GM12878 (cell line): ENCODE measurements at regions not wholly inside any gene's neighbourhood (a gene's known extent, or its start where the extent isn't known, plus 50 kb on each side); places are given as distances from the start of the nearest gene placed in this dataset.

ENCODE experiments used
- ATAC-seq: fragments of 200-7000 bp; cut with Tn5 transposase; 3 replicates; pipeline ENCODE4 v1.9.1; 2020; ENCODE audit warnings: mild to moderate bottlenecking, moderate library complexity
- BruUV-seq: library from RNA; stranded (reverse); fragments of 400-500 nt; replicated peaks from 2 replicates; lab custom pipeline; 2021; lab: Mats Ljungman, UMichigan
- CTCF ChIA-PET: fragments of 300-600 bp; sonication (Branson Sonifier 250); formaldehyde crosslinking; extraction: SDS; loops from one replicate; lab custom pipeline; 2021; ENCODE audit warnings: inconsistent platforms; lab: Yijun Ruan, JAX
- POLR2A ChIA-PET: fragments of 350-600 bp; formaldehyde crosslinking; extraction: SDS; loops from one replicate; lab custom pipeline; 2021; ENCODE audit warnings: inconsistent platforms; lab: Charles Lee
- RAD21 ChIA-PET: fragments of 300-600 bp; sonication (Branson Sonifier 250); formaldehyde crosslinking; loops from one replicate; lab custom pipeline; 2023; ENCODE audit warnings: antibody characterized with exemption; ENCODE audit not compliant: unreplicated experiment; lab: Charles Lee
- SMC1A ChIA-PET: fragments of 300-600 bp; sonication (Branson Sonifier 250); formaldehyde crosslinking; loops from one replicate; lab custom pipeline; 2023; ENCODE audit not compliant: unreplicated experiment, uncharacterized antibody; lab: Charles Lee
- DNase-seq: peaks from one replicate; pipeline ENCODE4 v3.0.0-alpha.2; 2011; ENCODE audit warnings: low read depth, low spot score
- FAIRE-seq: peaks from 3 replicates; lab custom pipeline; 2011; peaks lifted over from hg19 to GRCh38; lab: Jason Lieb, UNC
- H2AFZ ChIP-seq: 2 replicates; pipeline ENCODE4 v1.6.0; 2011; ENCODE audit warnings: low read depth, low read length, control low read depth; ENCODE audit not compliant: control insufficient read depth
- H3K27ac ChIP-seq: 2 replicates; pipeline ENCODE4 v1.5.1; 2011; ENCODE audit warnings: control low read depth; ENCODE audit not compliant: control insufficient read depth, insufficient read depth
- H3K27me3 ChIP-seq, 2 experiments: replicated peaks in 1 of 2; 2 replicates each; pipeline versions ENCODE4 v1.6.0 to v1.6.1; 2011; ENCODE audit warnings: low read length in 1 of 2; ENCODE audit not compliant: control insufficient read depth in 2 of 2, insufficient read depth in 2 of 2
- H3K36me3 ChIP-seq, 2 experiments: 2 replicates each; pipeline ENCODE4 v1.5.1; 2011; ENCODE audit warnings: low read length in 1 of 2; ENCODE audit not compliant: control insufficient read depth in 2 of 2, insufficient read depth in 2 of 2
- H3K4me1 ChIP-seq: 2 replicates; pipeline ENCODE4 v1.6.1; 2011; ENCODE audit warnings: mild to moderate bottlenecking, low read length, moderate library complexity, mixed read lengths; ENCODE audit not compliant: control insufficient read depth, insufficient read depth
- H3K4me2 ChIP-seq: 2 replicates; pipeline ENCODE4 v1.6.0; 2011; ENCODE audit warnings: control low read depth; ENCODE audit not compliant: control insufficient read depth, insufficient read depth
- H3K4me3 ChIP-seq: fragments of 200-600 bp; sonication (generic); 2 replicates; pipeline ENCODE4 v1.5.1; 2016
- H3K79me2 ChIP-seq: 2 replicates; pipeline ENCODE4 v1.6.0; 2011; ENCODE audit warnings: low read length; ENCODE audit not compliant: control insufficient read depth, insufficient read depth
- H3K9ac ChIP-seq: 2 replicates; pipeline ENCODE4 v1.8.0; 2011; ENCODE audit warnings: low read length, control low read depth, mixed read lengths; ENCODE audit not compliant: control insufficient read depth, insufficient read depth
- H3K9me3 ChIP-seq: replicated peaks from 3 replicates; pipeline ENCODE4 v1.5.1; 2011; ENCODE audit warnings: mild to moderate bottlenecking, low read length; ENCODE audit not compliant: control insufficient read depth, insufficient read depth
- H4K20me1 ChIP-seq: 2 replicates; pipeline ENCODE4 v1.6.0; 2011; ENCODE audit not compliant: control insufficient read depth, insufficient read depth
- BRCA1 ChIP-seq: IDR thresholded peaks from 2 replicates; pipeline ENCODE4 v1.6.1; 2011; ENCODE audit warnings: low read depth, low read length, improper control_type of control experiment
- EGR1 ChIP-seq, 2 experiments: IDR thresholded peaks; 1 replicate in 1 of 2; 2 replicates in 1 of 2; pipeline ENCODE4 v1.6.1; 2011 to 2012; ENCODE audit warnings: low read depth in 2 of 2, low read length in 2 of 2, borderline replicate concordance in 1 of 2, mild to moderate bottlenecking in 1 of 2, moderate library complexity in 1 of 2
- EP300 ChIP-seq, 2 experiments: fragments of 150-350 bp in 1 of 2; IDR thresholded peaks; 2 replicates each; pipeline ENCODE4 v1.6.1; 2011 to 2012; ENCODE audit warnings: low read depth in 2 of 2, low read length in 2 of 2, borderline replicate concordance in 1 of 2, improper control_type of control experiment in 1 of 2, inconsistent platforms in 1 of 2; ENCODE audit not compliant: control insufficient read depth in 1 of 2
- ETV6 ChIP-seq, 2 experiments: fragments of 450-650 bp in 1 of 2; IDR thresholded peaks in 1 of 2; conservative IDR thresholded peaks in 1 of 2; 2 replicates each; pipeline ENCODE4 v1.6.1; 2014; ENCODE audit warnings: antibody characterized with exemption in 1 of 2, borderline replicate concordance in 1 of 2, low read depth in 1 of 2, mild to moderate bottlenecking in 1 of 2, moderate library complexity in 1 of 2
- HSF1 ChIP-seq: fragments of 150-350 bp; IDR thresholded peaks from 2 replicates; pipeline ENCODE4 v1.6.1; 2014; ENCODE audit warnings: mild to moderate bottlenecking, low read depth, low read length
- IRF4 ChIP-seq: IDR thresholded peaks from 2 replicates; pipeline ENCODE4 v1.6.1; 2011; ENCODE audit warnings: low read depth, low read length
- MLLT1 ChIP-seq: fragments of 450-650 bp; IDR thresholded peaks from 2 replicates; pipeline ENCODE4 v1.6.1; 2016; ENCODE audit warnings: mild to moderate bottlenecking
- NFYA ChIP-seq: IDR thresholded peaks from 2 replicates; pipeline ENCODE4 v1.6.1; 2011; ENCODE audit warnings: low read depth, mild to moderate bottlenecking, low read length, improper control_type of control experiment, borderline replicate concordance
- PKNOX1 ChIP-seq: fragments of 450-650 bp; IDR thresholded peaks from 2 replicates; pipeline ENCODE4 v1.6.1; 2016; ENCODE audit warnings: mild to moderate bottlenecking
- RBBP5 ChIP-seq: fragments of 200-600 bp; sonication (generic); conservative IDR thresholded peaks from 2 replicates; pipeline ENCODE4 v1.6.1; 2016
- RUNX3 ChIP-seq: IDR thresholded peaks from 2 replicates; pipeline ENCODE4 v1.6.1; 2012; ENCODE audit warnings: low read length, inconsistent platforms
- SKIL ChIP-seq: fragments of 450-650 bp; IDR thresholded peaks from 2 replicates; pipeline ENCODE4 v1.6.1; 2017; ENCODE audit warnings: mild to moderate bottlenecking, low read depth, inconsistent platforms; ENCODE audit not compliant: poor library complexity, severe bottlenecking
- SMARCA5 ChIP-seq: fragments of 450-650 bp; IDR thresholded peaks from 2 replicates; pipeline ENCODE4 v1.6.1; 2017; ENCODE audit warnings: mild to moderate bottlenecking
- SREBF1 ChIP-seq: IDR thresholded peaks from 2 replicates; pipeline ENCODE4 v1.6.1; 2012; ENCODE audit warnings: mild to moderate bottlenecking, low read length
- TBL1XR1 ChIP-seq: IDR thresholded peaks from 2 replicates; pipeline ENCODE4 v1.6.1; 2012; ENCODE audit warnings: low read depth, low read length, improper control_type of control experiment
- TCF12 ChIP-seq: IDR thresholded peaks from 2 replicates; pipeline ENCODE4 v1.6.1; 2011; ENCODE audit warnings: low read depth, mild to moderate bottlenecking, low read length
- YY1 ChIP-seq: IDR thresholded peaks from 2 replicates; pipeline ENCODE4 v1.6.1; 2011; ENCODE audit warnings: low read depth, mild to moderate bottlenecking, low read length
- WGBS: methylation state at CpG from one replicate; pipeline ENCODE4 v1.1.6; 2016; ENCODE audit warnings: low lambda C conversion rate; ENCODE audit not compliant: insufficient replicate concordance, insufficient coverage; ENCODE audit errors: missing lambda C conversion rate; 5-methylcytosine and 5-hydroxymethylcytosine counted together
- in situ Hi-C: fragments of 300-500 bp; cut with MboI; formaldehyde crosslinking; loops from 9 replicates; pipeline ENCODE4 v1.14.3; 2018; ENCODE audit warnings: mixed read lengths
- intact Hi-C: fragments of 100-400 bp; cut with micrococcal nuclease; formaldehyde crosslinking; loops from one replicate; pipeline ENCODE4 v1.14.2; 2022; ENCODE audit not compliant: unreplicated experiment
- TF ChIP-seq, protein P1 (sequence below): fragments of 450-650 bp; IDR thresholded peaks from 2 replicates; pipeline ENCODE4 v1.6.1; 2017; ENCODE audit warnings: mild to moderate bottlenecking

- ChIA-PET CTCF (interaction anchor here (0.5 kb wide), 1 partner anchor 73 kb away, joined by 3 read pairs; no protein-coding TSS in a partner anchor), SMC1A (no interaction called here), POLR2A (no interaction called here), RAD21 (no interaction called here)
- in situ Hi-C loops: no loop called here
- ATAC-seq (no peak), FAIRE-seq (no peak), DNase-seq (no peak)
- 6% methylated on average over 7 of the region's 7 CpGs for WGBS
- Histone ChIP-seq H3K4me1 (no peaks in the 10 kb centered on the region), H3K79me2 (no peaks in the 10 kb centered on the region), H3K27ac (no peak overlapping the region), H2AFZ (no peak overlapping the region), H3K4me2 (no peak overlapping the region), H3K4me3 (no peak overlapping the region), H3K36me3 (no peaks in the 10 kb centered on the region), H3K9me3 (no peaks in the 10 kb centered on the region), H4K20me1 (no peaks in the 10 kb centered on the region), H3K9ac (no peak overlapping the region), H3K27me3 (no peaks in the 10 kb centered on the region)
- intact Hi-C loops: no loop called here
- no TSS peak for BruUV-seq
- TF ChIP-seq SREBF1 (no peak), TCF12 (no peak), IRF4 (no peak), BRCA1 (no peak), SKIL (no peak), TBL1XR1 (no peak), RBBP5 (no peak), MLLT1 (no peak), YY1 (no peak), EP300 (IDR thresholded peaks at IDR 0.05; ENCODE audit: borderline replicate concordance in 1 of 2, control insufficient read depth in 1 of 2, low read depth in 2 of 2, low read length in 2 of 2) (no peak), EGR1 (IDR thresholded peaks at IDR 0.05; ENCODE audit: borderline replicate concordance in 1 of 2, low read depth in 2 of 2, low read length in 2 of 2) (no peak), PKNOX1 (no peak), NFYA (no peak), RUNX3 (no peak), SMARCA5 (no peak), HSF1 (no peak), ETV6 (conservative IDR thresholded peaks at IDR 0.05 in 1 of 2, IDR thresholded peaks at IDR 0.05 in 1 of 2; ENCODE audit: borderline replicate concordance in 1 of 2, low read depth in 1 of 2) (no peak)
- TF ChIP-seq, protein P1, sequence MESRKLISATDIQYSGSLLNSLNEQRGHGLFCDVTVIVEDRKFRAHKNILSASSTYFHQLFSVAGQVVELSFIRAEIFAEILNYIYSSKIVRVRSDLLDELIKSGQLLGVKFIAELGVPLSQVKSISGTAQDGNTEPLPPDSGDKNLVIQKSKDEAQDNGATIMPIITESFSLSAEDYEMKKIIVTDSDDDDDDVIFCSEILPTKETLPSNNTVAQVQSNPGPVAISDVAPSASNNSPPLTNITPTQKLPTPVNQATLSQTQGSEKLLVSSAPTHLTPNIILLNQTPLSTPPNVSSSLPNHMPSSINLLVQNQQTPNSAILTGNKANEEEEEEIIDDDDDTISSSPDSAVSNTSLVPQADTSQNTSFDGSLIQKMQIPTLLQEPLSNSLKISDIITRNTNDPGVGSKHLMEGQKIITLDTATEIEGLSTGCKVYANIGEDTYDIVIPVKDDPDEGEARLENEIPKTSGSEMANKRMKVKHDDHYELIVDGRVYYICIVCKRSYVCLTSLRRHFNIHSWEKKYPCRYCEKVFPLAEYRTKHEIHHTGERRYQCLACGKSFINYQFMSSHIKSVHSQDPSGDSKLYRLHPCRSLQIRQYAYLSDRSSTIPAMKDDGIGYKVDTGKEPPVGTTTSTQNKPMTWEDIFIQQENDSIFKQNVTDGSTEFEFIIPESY: no peak
Measured at GRCh38 chr14:81676879-81677278, 143.2 kb upstream of the SEL1L start.
